ENCODE measurements at regions not wholly inside any gene's neighbourhood (a gene's known extent, or its start where the extent isn't known, plus 50 kb on each side); places are given as distances from the start of the nearest gene placed in this dataset.

- TF ChIP-seq ATF2 (IDR thresholded peaks at IDR 0.05; ENCODE audit: low read length) (no peak), RAD21 (IDR thresholded peaks at IDR 0.05 in 1 of 2, conservative IDR thresholded peaks at IDR 0.05 in 1 of 2; ENCODE audit: low read depth in 2 of 2, low read length in 2 of 2) (peak; percentile 76 to 83), MAFK (IDR thresholded peaks at IDR 0.05; ENCODE audit: low read depth, low read length) (no peak)
Observed at GRCh38 chr2:5915881-5916310, 223.7 kb downstream of the SOX11 start (continued).

All from H1 (cell line).